ENCODE measurements at regions not wholly inside any gene's neighbourhood (a gene's known extent, or its start where the extent isn't known, plus 50 kb on each side); places are given as distances from the start of the nearest gene placed in this dataset.
"Not testable (repeated sequence)": the region's sequence is repeated elsewhere in the genome, so short reads cannot be mapped to it uniquely, and the experiment has no call there.

- no peak overlapping the region for H3K4me3 ChIP-seq (ENCODE audit: low read depth, low read length)
- no peak for TF ChIP-seq CTCF (conservative IDR thresholded peaks at IDR 0.05; ENCODE audit: low read depth, low read length)
- DNase-seq (ENCODE audit: low read depth): no peak
These were observed 64.0 kb upstream of the RASGRF1 start for GRCh38 chr15:79154483-79155135.

DNA sequence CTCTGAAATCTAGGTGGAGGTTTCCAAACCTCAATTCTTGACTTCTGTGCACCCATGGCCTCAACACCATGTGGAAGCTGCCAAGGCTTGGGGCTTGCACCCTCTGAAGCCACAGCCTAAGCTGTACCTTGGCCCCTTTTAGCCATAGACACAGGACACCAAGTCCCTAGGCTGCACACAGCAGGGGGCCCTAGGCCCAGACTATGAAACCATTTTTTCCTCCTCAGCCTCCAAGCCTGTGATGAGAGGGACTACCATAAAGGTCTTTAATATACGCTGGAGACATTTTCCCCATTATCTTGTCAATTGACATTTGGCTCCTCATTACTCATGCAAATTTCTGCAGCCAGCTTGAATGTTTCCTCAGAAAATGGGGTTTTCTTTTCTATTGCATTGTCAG is 53.7 kb upstream of the RASGRF1 start:
- H3K4me3 ChIP-seq (ENCODE audit: low read depth, low read length); DNase-seq (ENCODE audit: low read depth): not testable (repeated sequence)

DNA sequence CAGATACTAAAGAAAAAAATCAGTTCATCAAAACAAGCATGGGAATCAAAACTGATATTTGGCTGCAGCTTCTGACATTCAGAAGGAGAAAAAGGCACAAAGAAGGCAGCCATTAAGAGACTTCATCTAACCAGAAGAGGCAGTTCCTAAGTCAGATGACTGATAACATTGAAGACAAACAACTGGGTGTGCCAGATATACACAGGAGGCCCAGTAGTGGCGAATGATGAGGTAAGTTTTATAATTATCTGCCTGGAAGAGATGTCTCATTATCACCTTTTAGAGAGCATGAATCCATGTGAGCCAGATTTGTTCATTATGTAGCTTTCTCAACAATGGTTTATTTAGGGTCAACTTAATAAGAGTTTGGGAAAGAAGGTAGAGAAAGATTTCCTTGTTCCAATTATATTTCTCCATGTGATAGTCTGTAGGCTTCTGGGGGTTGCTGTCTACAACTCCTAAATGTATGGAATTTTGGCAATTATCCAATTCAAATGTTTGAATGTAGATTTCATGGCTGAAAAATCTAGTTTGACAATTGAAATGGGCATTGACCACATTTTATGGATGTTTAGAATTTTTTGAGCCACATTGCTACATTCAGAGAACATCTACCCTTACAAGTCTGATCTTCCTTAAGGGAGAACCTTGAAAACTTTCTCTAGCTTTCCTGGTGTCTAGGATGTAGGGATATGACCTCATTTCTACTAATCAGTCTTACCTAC is 50.4 kb upstream of the RASGRF1 start:
- TF ChIP-seq CTCF (conservative IDR thresholded peaks at IDR 0.05; ENCODE audit: low read depth, low read length): no peak
- no peak for DNase-seq (ENCODE audit: low read depth)
- H3K4me3 ChIP-seq (ENCODE audit: low read depth, low read length): no peak overlapping the region
